Fibroblast of lung (primary cell): ENCODE measurements at regions not wholly inside any gene's neighbourhood (a gene's known extent, or its start where the extent isn't known, plus 50 kb on each side); places are given as distances from the start of the nearest gene placed in this dataset.

Experiments used
- EZH2 ChIP-seq: IDR thresholded peaks from 2 replicates; pipeline ENCODE4 v1.5.1; 2012; ENCODE audit warnings: low read length, control low read depth, mild to moderate bottlenecking; ENCODE audit errors: missing control alignments
- TF ChIP-seq, protein P1 (sequence below), 2 donors: IDR thresholded peaks in 1 of 2; conservative IDR thresholded peaks in 1 of 2; 1 replicate in 1 of 2; 2 replicates in 1 of 2; pipeline ENCODE4 v1.5.1; 2011 to 2012; ENCODE audit warnings: low read length in 2 of 2, control low read depth in 1 of 2, inconsistent platforms in 1 of 2, low read depth in 1 of 2, mild to moderate bottlenecking in 1 of 2

- TF ChIP-seq, protein P1, sequence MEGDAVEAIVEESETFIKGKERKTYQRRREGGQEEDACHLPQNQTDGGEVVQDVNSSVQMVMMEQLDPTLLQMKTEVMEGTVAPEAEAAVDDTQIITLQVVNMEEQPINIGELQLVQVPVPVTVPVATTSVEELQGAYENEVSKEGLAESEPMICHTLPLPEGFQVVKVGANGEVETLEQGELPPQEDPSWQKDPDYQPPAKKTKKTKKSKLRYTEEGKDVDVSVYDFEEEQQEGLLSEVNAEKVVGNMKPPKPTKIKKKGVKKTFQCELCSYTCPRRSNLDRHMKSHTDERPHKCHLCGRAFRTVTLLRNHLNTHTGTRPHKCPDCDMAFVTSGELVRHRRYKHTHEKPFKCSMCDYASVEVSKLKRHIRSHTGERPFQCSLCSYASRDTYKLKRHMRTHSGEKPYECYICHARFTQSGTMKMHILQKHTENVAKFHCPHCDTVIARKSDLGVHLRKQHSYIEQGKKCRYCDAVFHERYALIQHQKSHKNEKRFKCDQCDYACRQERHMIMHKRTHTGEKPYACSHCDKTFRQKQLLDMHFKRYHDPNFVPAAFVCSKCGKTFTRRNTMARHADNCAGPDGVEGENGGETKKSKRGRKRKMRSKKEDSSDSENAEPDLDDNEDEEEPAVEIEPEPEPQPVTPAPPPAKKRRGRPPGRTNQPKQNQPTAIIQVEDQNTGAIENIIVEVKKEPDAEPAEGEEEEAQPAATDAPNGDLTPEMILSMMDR (conservative IDR thresholded peaks at IDR 0.05 in 1 of 2, IDR thresholded peaks at IDR 0.05 in 1 of 2; ENCODE audit: low read depth in 1 of 2, low read length in 2 of 2): no peak
- no peak for TF ChIP-seq EZH2
Measured at GRCh38 chr9:89952401-89952800, 347.6 kb downstream of the GADD45G start.
